ENCODE measurements at regions not wholly inside any gene's neighbourhood (a gene's known extent, or its start where the extent isn't known, plus 50 kb on each side); places are given as distances from the start of the nearest gene placed in this dataset.
"Not testable (repeated sequence)": the region's sequence is repeated elsewhere in the genome, so short reads cannot be mapped to it uniquely, and the experiment has no call there.

- DNase-seq (ENCODE audit: low spot score) = no peak
Measured at GRCh38 chr16:87199901-87200300, 117.3 kb downstream of the C16orf95 start.

GRCh38 chr16:87200637-87201036 lies 116.6 kb downstream of the C16orf95 start:
- no peak for DNase-seq (ENCODE audit: low spot score)

- DNase-seq (ENCODE audit: low spot score) = peak; percentile 99
Measured at GRCh38 chr16:87201052-87201451, 116.1 kb downstream of the C16orf95 start.

DNA sequence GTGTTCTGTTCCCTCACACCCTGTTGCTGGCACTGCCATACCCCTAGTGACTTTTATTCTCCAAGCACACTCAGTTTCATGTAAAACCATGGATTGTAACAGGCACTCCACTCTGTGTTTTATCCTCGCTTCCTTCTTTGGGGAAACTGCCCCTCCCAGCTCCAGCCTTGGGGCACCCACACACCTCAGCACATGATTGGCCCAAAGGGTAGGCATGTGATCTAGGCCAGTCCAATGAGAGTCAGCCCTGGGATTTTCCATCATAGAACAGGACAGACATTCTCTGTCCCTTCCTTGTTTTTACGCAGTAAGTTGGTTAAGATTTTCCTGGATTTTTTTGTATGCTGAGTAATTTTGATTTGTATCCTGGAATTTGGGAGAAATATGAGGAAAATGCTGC lies 115.4 kb downstream of the C16orf95 start:
- no peak for DNase-seq (ENCODE audit: low spot score)

- no peak for DNase-seq (ENCODE audit: low spot score)
Measured at GRCh38 chr16:87202346-87202745, 114.8 kb downstream of the C16orf95 start.

DNA sequence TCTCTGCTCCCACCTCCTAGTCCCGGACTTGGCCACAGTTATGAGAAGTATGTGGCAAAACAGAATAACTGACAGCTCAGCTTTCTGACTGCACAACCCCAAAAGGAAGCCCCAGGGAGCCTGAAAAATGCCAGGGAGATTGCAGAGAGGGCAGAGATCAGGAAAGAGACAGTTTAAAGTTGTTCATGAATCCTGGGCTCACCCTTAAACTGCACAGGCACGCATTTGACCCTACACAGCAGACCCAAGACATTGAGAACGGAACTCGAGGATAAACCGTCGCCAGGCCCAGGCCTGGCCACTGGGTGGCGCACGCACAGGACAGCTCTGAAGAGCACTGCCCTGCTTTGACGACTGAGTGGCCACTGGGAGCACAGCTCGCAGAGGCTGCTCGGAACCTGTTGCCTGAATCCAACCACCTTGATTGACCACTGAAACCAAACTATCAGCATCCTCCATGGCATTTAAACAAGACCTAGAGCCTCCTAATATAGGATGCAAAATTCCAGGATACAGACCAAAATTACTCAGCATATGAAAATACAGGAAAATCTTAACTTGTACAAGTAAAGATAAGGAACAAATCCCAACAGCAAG lies 114.0 kb downstream of the C16orf95 start:
- peak; percentile 86 for DNase-seq (ENCODE audit: low spot score)

GRCh38 chr16:87206646-87207451 lies 110.3 kb downstream of the C16orf95 start:
- DNase-seq (ENCODE audit: low spot score) = peak; percentile 31

- peak; percentile 60 for DNase-seq (ENCODE audit: low spot score)
Measured at GRCh38 chr16:87207509-87207908, 109.7 kb downstream of the C16orf95 start.

GRCh38 chr16:87207965-87208364 lies 109.2 kb downstream of the C16orf95 start:
- no peak for DNase-seq (ENCODE audit: low spot score)

- DNase-seq (ENCODE audit: low spot score) = not testable (repeated sequence)
Measured at GRCh38 chr16:87208968-87209367, 108.2 kb downstream of the C16orf95 start.

DNA sequence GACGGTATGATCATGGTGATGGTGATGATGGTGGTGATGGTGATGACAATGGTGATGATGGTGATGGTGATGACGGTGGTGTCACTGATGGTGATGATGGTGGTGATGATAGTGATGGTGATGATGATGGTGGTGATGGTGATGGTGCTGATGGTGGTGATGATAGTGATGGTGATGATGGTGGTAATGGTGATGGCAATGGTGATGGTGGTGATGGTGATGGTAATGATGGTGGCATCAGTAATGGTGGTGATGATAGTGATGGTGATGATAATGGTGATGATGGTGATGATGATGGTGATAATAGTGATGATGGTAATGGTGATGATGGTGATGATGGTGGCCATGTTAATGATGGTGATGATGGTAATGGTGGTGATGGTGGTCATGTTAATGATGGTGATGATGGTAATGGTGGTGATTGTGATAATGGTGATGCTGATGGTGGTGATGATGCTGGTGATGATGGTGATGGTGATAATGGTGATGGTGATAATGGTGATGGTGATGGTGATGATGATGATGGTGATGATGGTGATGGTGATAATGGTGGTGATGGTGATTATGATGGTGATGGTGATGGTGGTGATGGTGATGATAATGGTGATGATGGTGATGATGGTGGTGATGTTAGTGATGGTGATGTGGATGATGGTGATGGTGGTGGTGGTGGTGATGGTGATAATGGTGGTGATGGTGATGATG lies 107.2 kb downstream of the C16orf95 start:
- DNase-seq (ENCODE audit: low spot score) = no peak

DNA sequence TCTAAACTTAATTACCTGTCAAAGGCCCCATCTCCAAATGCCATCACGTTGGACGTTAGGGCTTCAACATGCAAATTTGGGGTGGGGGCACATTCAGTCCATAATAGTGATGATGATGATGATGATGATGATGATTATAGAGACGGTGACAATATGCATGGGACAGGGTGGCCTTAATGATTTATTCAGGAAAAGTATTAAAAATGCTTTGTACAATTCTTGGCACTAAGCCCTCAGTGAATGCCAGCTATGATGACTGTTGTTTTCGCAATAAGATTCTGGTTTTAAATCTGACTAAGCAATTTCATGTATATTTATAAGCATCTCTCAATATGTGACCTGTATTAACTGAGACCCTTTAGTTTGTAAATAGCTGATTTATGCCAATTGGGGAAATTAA lies 106.3 kb downstream of the C16orf95 start:
- DNase-seq (ENCODE audit: low spot score) = no peak

DNA sequence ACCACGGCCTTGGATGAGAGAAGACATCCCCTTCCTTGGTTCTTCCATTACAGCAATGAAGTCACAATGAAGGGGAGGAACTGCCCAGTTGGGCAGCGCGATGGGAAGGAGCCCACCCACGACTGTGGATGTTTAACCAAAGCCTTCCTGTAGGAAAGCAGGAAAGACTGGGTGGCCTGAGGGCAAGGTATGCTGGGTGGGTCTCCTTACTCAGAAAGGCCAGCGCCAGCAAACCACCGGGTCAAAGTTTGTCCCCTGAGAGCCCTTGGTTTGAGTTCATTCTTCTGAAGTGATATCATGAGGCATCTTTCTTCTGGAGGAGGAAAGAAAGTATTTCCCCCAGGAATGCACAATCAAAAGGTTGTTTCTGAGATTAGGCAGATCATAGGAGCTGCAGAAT lies 105.2 kb downstream of the C16orf95 start:
- no peak for DNase-seq (ENCODE audit: low spot score)

- DNase-seq (ENCODE audit: low spot score) = no peak
Measured at GRCh38 chr16:87213536-87213935, 103.7 kb downstream of the C16orf95 start.

DNA sequence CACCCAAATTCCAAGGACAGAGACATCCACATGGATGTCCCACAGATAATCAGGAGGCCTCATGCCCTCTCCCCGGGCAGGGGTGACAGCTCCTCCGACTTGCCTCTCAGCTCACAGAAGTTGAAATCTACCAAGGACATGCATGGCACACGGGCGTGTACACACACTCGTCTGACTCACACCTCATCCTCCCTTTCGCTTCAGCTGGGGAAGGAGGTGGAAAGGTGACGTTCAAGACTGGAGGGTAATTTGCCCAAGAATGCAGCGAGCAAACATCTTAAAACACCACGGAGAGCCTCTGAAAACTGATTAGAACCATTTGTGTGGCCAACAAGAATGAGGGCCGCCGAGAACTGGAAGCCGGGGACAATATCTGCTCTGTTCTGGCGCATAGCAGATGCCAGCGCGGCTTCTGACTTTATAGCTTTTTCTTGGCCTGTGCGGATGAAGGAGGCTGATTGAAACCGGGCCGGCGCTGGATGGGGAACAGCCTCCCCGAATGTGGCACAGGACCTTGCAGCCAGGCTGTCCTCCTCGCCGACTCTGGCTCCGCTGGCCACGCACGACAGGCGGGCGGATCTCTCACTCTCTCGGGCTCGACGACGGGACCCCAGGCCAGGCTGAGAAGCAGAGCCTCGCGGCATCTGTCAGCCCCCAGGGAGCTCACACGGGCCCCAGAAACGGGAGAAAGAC lies 100.9 kb downstream of the C16orf95 start:
- no peak for DNase-seq (ENCODE audit: low spot score)

DNA sequence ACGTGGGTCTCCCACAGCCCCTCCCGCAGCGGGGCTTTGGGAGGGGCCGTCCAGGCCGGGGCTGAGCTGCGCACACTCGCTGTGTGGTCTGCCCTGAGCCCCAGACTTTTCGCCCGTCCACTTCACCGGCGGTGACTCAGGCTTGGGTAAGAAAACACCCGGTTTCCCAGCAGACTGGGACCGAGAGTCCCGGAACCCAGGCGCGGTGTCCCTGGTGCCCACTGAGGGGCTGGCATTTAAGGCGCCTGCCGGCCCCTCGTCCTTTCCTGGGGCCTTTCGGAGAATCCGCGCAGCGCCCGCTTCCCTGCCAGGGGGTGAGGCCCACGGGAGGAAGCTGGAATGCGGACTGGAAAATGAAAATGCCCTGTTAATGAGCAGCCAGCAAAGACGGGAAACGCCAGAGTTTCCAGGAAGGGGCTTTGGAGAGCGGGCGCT lies 100.3 kb downstream of the C16orf95 start:
- DNase-seq (ENCODE audit: low spot score) = no peak

DNA sequence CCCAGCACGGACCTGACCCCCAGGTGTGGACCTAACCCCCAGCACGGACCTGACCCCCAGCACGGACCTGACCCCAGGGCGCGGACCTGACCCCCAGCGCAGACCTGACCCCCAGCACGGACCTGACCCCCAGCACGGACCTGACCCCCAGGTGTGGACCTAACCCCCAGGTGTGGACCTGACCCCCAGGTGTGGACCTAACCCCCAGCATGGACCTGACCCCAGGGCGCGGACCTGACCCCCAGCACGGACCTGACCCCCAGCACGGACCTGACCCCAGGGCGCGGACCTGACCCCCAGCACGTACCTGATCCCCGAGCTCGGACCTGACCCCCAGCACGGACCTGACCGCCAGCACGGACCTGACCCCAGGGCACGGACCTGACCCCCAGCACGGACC lies 99.4 kb downstream of the C16orf95 start:
- not testable (repeated sequence) for DNase-seq (ENCODE audit: low spot score)

- DNase-seq (ENCODE audit: low spot score) = no peak
Measured at GRCh38 chr16:87218281-87219055, 98.7 kb downstream of the C16orf95 start.

- no peak for DNase-seq (ENCODE audit: low spot score)
Measured at GRCh38 chr16:87219287-87219909, 97.8 kb downstream of the C16orf95 start.

DNA sequence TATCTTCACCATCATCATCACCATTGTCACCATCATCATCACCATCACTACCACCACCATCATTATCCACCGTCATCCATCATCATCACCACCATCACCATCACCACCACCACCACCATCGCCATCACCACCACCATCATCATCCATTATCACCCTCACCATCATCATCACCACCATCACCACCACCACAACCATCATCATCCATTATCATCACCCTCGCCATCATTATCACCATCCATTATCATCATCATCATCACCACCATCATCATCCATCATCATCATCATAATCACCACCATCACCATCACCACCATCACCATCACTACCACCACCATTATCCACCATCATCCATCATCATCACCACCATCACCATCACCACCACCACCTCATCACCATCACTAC lies 95.6 kb downstream of the C16orf95 start:
- no peak for DNase-seq (ENCODE audit: low spot score)

- no peak for DNase-seq (ENCODE audit: low spot score)
Measured at GRCh38 chr16:87222335-87222734, 94.9 kb downstream of the C16orf95 start.

All from H4 (cell line).